ENCODE measurements at regions not wholly inside any gene's neighbourhood (a gene's known extent, or its start where the extent isn't known, plus 50 kb on each side); places are given as distances from the start of the nearest gene placed in this dataset.
A peak's percentile ranks its signal among the peaks of the same experiment; 100 is the strongest.

- no peak overlapping the region for H3K4me3 ChIP-seq
- no peak for TF ChIP-seq CTCF (IDR thresholded peaks at IDR 0.05; ENCODE audit: control extremely low read depth, extremely low read depth)
- peaks cover 2 to 8% (median 2%) of the 10 kb centered on the region in 3 donors for H3K27me3 ChIP-seq (ENCODE audit: control insufficient read depth in 3 of 3, insufficient read depth in 3 of 3, low read length in 2 of 3)
- no peak overlapping the region for H3K27ac ChIP-seq (ENCODE audit: low read depth in 1 of 2, low read length in 1 of 2)
- no peaks in the 10 kb centered on the region for H3K36me3 ChIP-seq (ENCODE audit: control insufficient read depth in 4 of 4, insufficient read depth in 4 of 4, low read length in 4 of 4)
- WGBS, 2 donors = 77 to 92% methylated on average over 6 of the region's 6 CpGs
- no peak for DNase-seq
- H3K9me3 ChIP-seq (ENCODE audit: control insufficient read depth in 4 of 4, insufficient read depth in 3 of 4, low read length in 3 of 4) = no peaks in the 10 kb centered on the region
- peaks cover 0 to 6% (median 0%) of the 10 kb centered on the region in 5 donors for H3K4me1 ChIP-seq (ENCODE audit: control insufficient read depth in 5 of 5, insufficient read depth in 5 of 5, low read length in 5 of 5)
- H3K9ac ChIP-seq (ENCODE audit: insufficient read depth in 1 of 2, low read length in 2 of 2) = no peak overlapping the region
- no peak for ATAC-seq (ENCODE audit: insufficient read depth, low FRiP score)
Measured at GRCh38 chrX:10754445-10754844, 134.1 kb upstream of the MID1 start.

- ATAC-seq (ENCODE audit: insufficient read depth, low FRiP score) = peak; percentile 27
- 40 to 42% methylated on average over 9 of the region's 9 CpGs for WGBS, 2 donors
Measured at GRCh38 chrX:10755439-10756334, 135.3 kb upstream of the MID1 start.

GRCh38 chrX:10756441-10756840, 136.1 kb upstream of the MID1 start:
- no peaks in the 10 kb centered on the region for H3K36me3 ChIP-seq (ENCODE audit: control insufficient read depth in 4 of 4, insufficient read depth in 4 of 4, low read length in 4 of 4)
- no peak overlapping the region for H3K9ac ChIP-seq (ENCODE audit: insufficient read depth in 1 of 2, low read length in 2 of 2)
- peak; percentile 32 to 65 (median 52) for DNase-seq
- no peak for TF ChIP-seq CTCF (IDR thresholded peaks at IDR 0.05; ENCODE audit: control extremely low read depth, extremely low read depth)
- no peaks in the 10 kb centered on the region for H3K9me3 ChIP-seq (ENCODE audit: control insufficient read depth in 4 of 4, insufficient read depth in 3 of 4, low read length in 3 of 4)
- H3K27me3 ChIP-seq (ENCODE audit: control insufficient read depth in 3 of 3, insufficient read depth in 3 of 3, low read length in 2 of 3) = peaks cover 2 to 8% (median 4%) of the 10 kb centered on the region in 3 donors
- peak overlapping the region in 1 of 2 donors; percentile 26 for H3K27ac ChIP-seq (ENCODE audit: low read depth in 1 of 2, low read length in 1 of 2)
- peaks cover 0 to 6% (median 0%) of the 10 kb centered on the region in 5 donors for H3K4me1 ChIP-seq (ENCODE audit: control insufficient read depth in 5 of 5, insufficient read depth in 5 of 5, low read length in 5 of 5)
- no peak for ATAC-seq (ENCODE audit: insufficient read depth, low FRiP score)
- WGBS, 2 donors = 31 to 44% methylated on average over 3 of the region's 3 CpGs
- H3K4me3 ChIP-seq = no peak overlapping the region

More at GRCh38 chrX:10755439-10756334, 135.3 kb upstream of the MID1 start:
- no peak overlapping the region for H3K4me3 ChIP-seq
- DNase-seq = peak; percentile 16 to 29 (median 22)
- no peak overlapping the region for H3K9ac ChIP-seq (ENCODE audit: insufficient read depth in 1 of 2, low read length in 2 of 2)
- H3K4me1 ChIP-seq (ENCODE audit: control insufficient read depth in 5 of 5, insufficient read depth in 5 of 5, low read length in 5 of 5) = peaks cover 0 to 6% (median 0%) of the 10 kb centered on the region in 5 donors
- peaks cover 2 to 8% (median 4%) of the 10 kb centered on the region in 3 donors for H3K27me3 ChIP-seq (ENCODE audit: control insufficient read depth in 3 of 3, insufficient read depth in 3 of 3, low read length in 2 of 3)
- no peaks in the 10 kb centered on the region for H3K9me3 ChIP-seq (ENCODE audit: control insufficient read depth in 4 of 4, insufficient read depth in 3 of 4, low read length in 3 of 4)
- TF ChIP-seq CTCF (IDR thresholded peaks at IDR 0.05; ENCODE audit: control extremely low read depth, extremely low read depth) = no peak
- H3K27ac ChIP-seq (ENCODE audit: low read depth in 1 of 2, low read length in 1 of 2) = no peak overlapping the region
- H3K36me3 ChIP-seq (ENCODE audit: control insufficient read depth in 4 of 4, insufficient read depth in 4 of 4, low read length in 4 of 4) = no peaks in the 10 kb centered on the region

Measured in lung (tissue), 11 donors.